Trophoblast cell (in vitro differentiated cells and primary cell): ENCODE measurements at regions not wholly inside any gene's neighbourhood (a gene's known extent, or its start where the extent isn't known, plus 50 kb on each side); places are given as distances from the start of the nearest gene placed in this dataset.

Source experiments
- DNase-seq, 2 donors: peaks; one replicate each; pipeline ENCODE4 v3.0.0-alpha.2; 2016
- H2AFZ ChIP-seq: 2 replicates; pipeline ENCODE4 v1.6.1; 2013; ENCODE audit warnings: low read length, moderate library complexity, mild to moderate bottlenecking; ENCODE audit not compliant: insufficient read depth, poor library complexity
- H2AK5ac ChIP-seq: 2 replicates; pipeline ENCODE4 v1.6.1; 2013; ENCODE audit warnings: mild to moderate bottlenecking, low read length
- H2BK120ac ChIP-seq: 2 replicates; pipeline ENCODE4 v1.6.1; 2013; ENCODE audit warnings: low read length, mild to moderate bottlenecking, moderate library complexity; ENCODE audit not compliant: insufficient read depth, poor library complexity
- H2BK12ac ChIP-seq: 2 replicates; pipeline ENCODE4 v1.6.1; 2013; ENCODE audit warnings: mild to moderate bottlenecking, low read length, moderate library complexity
- H2BK5ac ChIP-seq: 2 replicates; pipeline ENCODE4 v1.6.1; 2013; ENCODE audit warnings: low read length, low read depth, moderate library complexity, mild to moderate bottlenecking; ENCODE audit not compliant: poor library complexity
- H3K14ac ChIP-seq: 2 replicates; pipeline ENCODE4 v1.6.1; 2013; ENCODE audit warnings: mild to moderate bottlenecking, low read length
- H3K18ac ChIP-seq: 2 replicates; pipeline ENCODE4 v1.6.1; 2013; ENCODE audit warnings: mild to moderate bottlenecking, low read length
- H3K23ac ChIP-seq: 2 replicates; pipeline ENCODE4 v1.6.1; 2013; ENCODE audit warnings: low read length
- H3K27ac ChIP-seq: 2 replicates; pipeline ENCODE4 v1.5.1; 2013; ENCODE audit warnings: low read depth, mild to moderate bottlenecking, inconsistent platforms, low read length, moderate library complexity
- H3K27me3 ChIP-seq: 2 replicates; pipeline ENCODE4 v1.6.1; 2013; ENCODE audit warnings: inconsistent platforms, mild to moderate bottlenecking, low read length, moderate library complexity; ENCODE audit not compliant: insufficient read depth
- H3K36me3 ChIP-seq, 2 experiments: 1 replicate in 1 of 2; 2 replicates in 1 of 2; pipeline ENCODE4 v1.6.1; 2013; ENCODE audit warnings: low read length in 2 of 2, mild to moderate bottlenecking in 2 of 2, moderate library complexity in 1 of 2; ENCODE audit not compliant: insufficient read depth in 2 of 2, control insufficient read depth in 1 of 2
- H3K4ac ChIP-seq: 2 replicates; pipeline ENCODE4 v1.6.1; 2013; ENCODE audit warnings: low read depth, mild to moderate bottlenecking, low read length, moderate library complexity
- H3K4me1 ChIP-seq, 2 experiments: 1 replicate in 1 of 2; 2 replicates in 1 of 2; pipeline ENCODE4 v1.6.1; 2013; ENCODE audit warnings: low read length in 2 of 2, mild to moderate bottlenecking in 2 of 2, moderate library complexity in 1 of 2; ENCODE audit not compliant: insufficient read depth in 2 of 2, control insufficient read depth in 1 of 2
- H3K4me2 ChIP-seq: 2 replicates; pipeline ENCODE4 v1.6.1; 2013; ENCODE audit warnings: inconsistent platforms, mild to moderate bottlenecking, low read length, moderate library complexity
- H3K4me3 ChIP-seq: 2 replicates; pipeline ENCODE4 v1.5.1; 2013; ENCODE audit warnings: mild to moderate bottlenecking, low read depth, low read length, inconsistent platforms
- H3K79me1 ChIP-seq: one replicate; pipeline ENCODE4 v1.6.1; 2013; ENCODE audit warnings: low read length
- H3K79me2 ChIP-seq: 2 replicates; pipeline ENCODE4 v1.6.1; 2013; ENCODE audit warnings: low read length, mild to moderate bottlenecking; ENCODE audit not compliant: control insufficient read depth, insufficient read depth, poor library complexity
- H3K9ac ChIP-seq: 2 replicates; pipeline ENCODE4 v1.6.1; 2013; ENCODE audit warnings: mild to moderate bottlenecking, low read length
- H3K9me3 ChIP-seq: 2 replicates; pipeline ENCODE4 v1.6.1; 2013; ENCODE audit warnings: low read depth, mild to moderate bottlenecking, control low read depth, inconsistent platforms, low read length; ENCODE audit not compliant: insufficient read depth
- H4K12ac ChIP-seq: 2 replicates; pipeline ENCODE4 v1.6.1; 2013; ENCODE audit warnings: low read depth, mild to moderate bottlenecking, low read length, moderate library complexity
- H4K8ac ChIP-seq: 2 replicates; pipeline ENCODE4 v1.6.1; 2013; ENCODE audit warnings: low read depth, mild to moderate bottlenecking, low read length, moderate library complexity
- H4K91ac ChIP-seq: one replicate; pipeline ENCODE4 v1.6.1; 2013; ENCODE audit warnings: low read depth, mild to moderate bottlenecking, low read length, moderate library complexity
- WGBS: extraction: QIAGEN DNeasy Blood & Tissue Kit; methylation state at CpG from one replicate; pipeline ENCODE4 v1.1.7; 2013; ENCODE audit warnings: missing lambda C conversion rate; ENCODE audit not compliant: insufficient read length, insufficient coverage; ENCODE audit errors: extremely low coverage; 5-methylcytosine and 5-hydroxymethylcytosine counted together

GRCh38 chr21:40901691-40902090 lies 54.7 kb upstream of the DSCAM start:
- no peak overlapping the region for H2BK5ac ChIP-seq
- H3K27ac ChIP-seq = no peak overlapping the region
- no peak overlapping the region for H3K23ac ChIP-seq
- H2AK5ac ChIP-seq = no peak overlapping the region
- no peaks in the 10 kb centered on the region for H3K27me3 ChIP-seq
- no peak for DNase-seq
- no peak overlapping the region for H3K4me3 ChIP-seq
- no peak overlapping the region for H2BK120ac ChIP-seq
- H4K91ac ChIP-seq = no peak overlapping the region
- WGBS = no CpG with 5 or more reads among the region's 4 CpGs
- no peak overlapping the region for H3K4ac ChIP-seq
- no peak overlapping the region for H3K18ac ChIP-seq
- no peaks in the 10 kb centered on the region for H3K36me3 ChIP-seq
- H2BK12ac ChIP-seq = no peak overlapping the region
- H3K9me3 ChIP-seq = peaks cover 5% of the 10 kb centered on the region
- no peaks in the 10 kb centered on the region for H3K79me2 ChIP-seq
- no peak overlapping the region for H2AFZ ChIP-seq
- no peak overlapping the region for H3K4me2 ChIP-seq
- H4K8ac ChIP-seq = no peak overlapping the region
- H3K79me1 ChIP-seq = no peaks in the 10 kb centered on the region
- no peak overlapping the region for H3K9ac ChIP-seq
- H4K12ac ChIP-seq = no peak overlapping the region
- H3K14ac ChIP-seq = no peak overlapping the region
- H3K4me1 ChIP-seq = no peaks in the 10 kb centered on the region

DNA sequence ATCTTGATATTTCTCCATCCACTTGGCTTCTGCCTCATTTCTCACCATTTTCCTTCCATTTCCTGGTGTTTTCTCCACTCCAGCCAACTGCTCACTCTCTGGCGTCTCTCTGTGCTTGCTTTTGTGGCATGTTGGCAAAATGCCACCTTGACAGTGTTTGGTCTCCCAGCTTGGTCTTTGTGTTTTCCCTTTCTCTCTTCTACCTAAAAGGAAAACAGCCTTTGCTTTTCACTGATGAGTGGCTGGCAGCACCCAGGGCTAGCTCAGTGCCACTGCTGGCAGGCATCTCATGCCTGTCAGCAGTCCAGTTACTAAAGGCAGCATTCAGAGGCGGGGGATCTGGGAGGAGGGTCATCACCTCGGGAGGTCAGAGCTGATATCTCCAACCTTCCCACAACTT lies 55.3 kb upstream of the DSCAM start:
- no peak overlapping the region for H4K91ac ChIP-seq
- no CpG with 5 or more reads among the region's 3 CpGs for WGBS
- no peak overlapping the region for H2AFZ ChIP-seq

DNA sequence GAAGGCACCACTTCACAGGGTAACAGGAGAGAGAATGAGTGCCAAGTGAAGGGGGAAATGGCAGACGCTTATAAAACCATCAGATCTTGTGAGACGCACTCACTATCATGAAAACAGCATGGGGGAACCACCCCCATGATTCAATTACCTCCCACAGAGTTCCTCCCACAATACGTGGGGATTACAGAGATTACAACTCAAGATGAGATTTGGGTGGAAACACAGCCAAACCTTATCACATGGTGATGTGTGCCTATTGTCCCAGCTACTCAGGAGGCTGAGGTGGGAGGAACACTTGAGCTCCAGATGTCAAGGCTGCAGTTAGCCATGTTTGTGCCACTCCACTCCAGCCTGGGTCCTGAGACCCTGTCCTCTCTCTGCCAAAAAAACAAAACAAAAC lies 56.0 kb upstream of the DSCAM start:
- no peak overlapping the region for H4K12ac ChIP-seq

More for the DNA sequence above, 55.3 kb upstream of the DSCAM start:
- H3K27ac ChIP-seq = no peak overlapping the region
- no peak overlapping the region for H2AK5ac ChIP-seq
- no peaks in the 10 kb centered on the region for H3K79me2 ChIP-seq
- no peak overlapping the region for H2BK12ac ChIP-seq
- no peak overlapping the region for H3K4me3 ChIP-seq
- H4K8ac ChIP-seq = no peak overlapping the region
- H3K79me1 ChIP-seq = no peaks in the 10 kb centered on the region
- no peak for DNase-seq
- no peak overlapping the region for H2BK5ac ChIP-seq
- H3K18ac ChIP-seq = no peak overlapping the region
- no peak overlapping the region for H3K14ac ChIP-seq
- no peak overlapping the region for H3K4ac ChIP-seq
- H4K12ac ChIP-seq = no peak overlapping the region
- H3K23ac ChIP-seq = no peak overlapping the region
- H3K36me3 ChIP-seq = no peaks in the 10 kb centered on the region
- H3K4me2 ChIP-seq = no peak overlapping the region
- peaks cover 3% of the 10 kb centered on the region for H3K9me3 ChIP-seq
- no peaks in the 10 kb centered on the region for H3K27me3 ChIP-seq
- no peaks in the 10 kb centered on the region for H3K4me1 ChIP-seq
- H2BK120ac ChIP-seq = no peak overlapping the region
- no peak overlapping the region for H3K9ac ChIP-seq

DNA sequence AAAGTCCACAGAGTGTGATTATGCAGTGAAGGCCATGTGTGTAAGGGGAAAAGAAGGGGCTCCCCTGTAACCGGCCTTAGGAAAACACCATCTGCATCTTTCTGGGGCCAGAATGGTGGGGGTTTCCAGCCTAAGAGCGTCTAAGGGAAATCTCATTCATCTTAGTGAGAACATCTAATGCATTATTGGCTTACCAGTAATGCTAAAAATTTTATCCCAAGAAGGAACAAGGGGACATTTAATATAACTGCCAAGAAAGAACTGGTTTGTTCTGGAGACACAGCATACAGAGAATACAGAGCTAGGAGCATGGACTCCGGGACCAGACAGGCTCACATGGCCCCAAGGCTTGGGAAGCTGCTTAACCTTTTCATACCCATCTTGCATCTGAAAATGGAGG lies 58.3 kb upstream of the DSCAM start:
- no peaks in the 10 kb centered on the region for H3K27me3 ChIP-seq
- no CpG with 5 or more reads among the region's 3 CpGs for WGBS
- no peak for DNase-seq
- no peak overlapping the region for H3K18ac ChIP-seq
- no peak overlapping the region for H2BK120ac ChIP-seq
- H3K36me3 ChIP-seq = no peaks in the 10 kb centered on the region
- no peak overlapping the region for H3K9ac ChIP-seq
- no peak overlapping the region for H2BK12ac ChIP-seq
- H2BK5ac ChIP-seq = no peak overlapping the region
- no peaks in the 10 kb centered on the region for H3K79me1 ChIP-seq
- no peak overlapping the region for H3K4me2 ChIP-seq
- H3K9me3 ChIP-seq = no peaks in the 10 kb centered on the region
- no peak overlapping the region for H3K14ac ChIP-seq
- H3K4ac ChIP-seq = no peak overlapping the region
- no peak overlapping the region for H3K23ac ChIP-seq
- H3K4me1 ChIP-seq = no peaks in the 10 kb centered on the region
- no peaks in the 10 kb centered on the region for H3K79me2 ChIP-seq
- H4K91ac ChIP-seq = no peak overlapping the region
- H3K27ac ChIP-seq = no peak overlapping the region
- no peak overlapping the region for H3K4me3 ChIP-seq
- H4K8ac ChIP-seq = no peak overlapping the region
- no peak overlapping the region for H2AK5ac ChIP-seq
- no peak overlapping the region for H4K12ac ChIP-seq
- no peak overlapping the region for H2AFZ ChIP-seq

More for the DNA sequence above, 56.0 kb upstream of the DSCAM start:
- H2BK5ac ChIP-seq = no peak overlapping the region
- H2BK12ac ChIP-seq = no peak overlapping the region
- no peak overlapping the region for H2BK120ac ChIP-seq
- H4K91ac ChIP-seq = no peak overlapping the region
- H3K9me3 ChIP-seq = no peaks in the 10 kb centered on the region
- H3K27me3 ChIP-seq = no peaks in the 10 kb centered on the region
- no peak overlapping the region for H4K8ac ChIP-seq
- no CpG with 5 or more reads among the region's 3 CpGs for WGBS
- H2AFZ ChIP-seq = no peak overlapping the region
- no peak overlapping the region for H3K4me3 ChIP-seq
- no peak overlapping the region for H3K18ac ChIP-seq
- H3K36me3 ChIP-seq = no peaks in the 10 kb centered on the region
- no peak overlapping the region for H2AK5ac ChIP-seq
- no peak for DNase-seq
- H3K9ac ChIP-seq = no peak overlapping the region
- no peak overlapping the region for H3K4me2 ChIP-seq
- H3K14ac ChIP-seq = no peak overlapping the region
- no peaks in the 10 kb centered on the region for H3K79me2 ChIP-seq
- H3K4me1 ChIP-seq = no peaks in the 10 kb centered on the region
- no peak overlapping the region for H3K4ac ChIP-seq
- no peak overlapping the region for H3K23ac ChIP-seq
- H3K27ac ChIP-seq = no peak overlapping the region
- H3K79me1 ChIP-seq = no peaks in the 10 kb centered on the region
